ENCODE measurements at regions not wholly inside any gene's neighbourhood (a gene's known extent, or its start where the extent isn't known, plus 50 kb on each side); places are given as distances from the start of the nearest gene placed in this dataset.

DNA sequence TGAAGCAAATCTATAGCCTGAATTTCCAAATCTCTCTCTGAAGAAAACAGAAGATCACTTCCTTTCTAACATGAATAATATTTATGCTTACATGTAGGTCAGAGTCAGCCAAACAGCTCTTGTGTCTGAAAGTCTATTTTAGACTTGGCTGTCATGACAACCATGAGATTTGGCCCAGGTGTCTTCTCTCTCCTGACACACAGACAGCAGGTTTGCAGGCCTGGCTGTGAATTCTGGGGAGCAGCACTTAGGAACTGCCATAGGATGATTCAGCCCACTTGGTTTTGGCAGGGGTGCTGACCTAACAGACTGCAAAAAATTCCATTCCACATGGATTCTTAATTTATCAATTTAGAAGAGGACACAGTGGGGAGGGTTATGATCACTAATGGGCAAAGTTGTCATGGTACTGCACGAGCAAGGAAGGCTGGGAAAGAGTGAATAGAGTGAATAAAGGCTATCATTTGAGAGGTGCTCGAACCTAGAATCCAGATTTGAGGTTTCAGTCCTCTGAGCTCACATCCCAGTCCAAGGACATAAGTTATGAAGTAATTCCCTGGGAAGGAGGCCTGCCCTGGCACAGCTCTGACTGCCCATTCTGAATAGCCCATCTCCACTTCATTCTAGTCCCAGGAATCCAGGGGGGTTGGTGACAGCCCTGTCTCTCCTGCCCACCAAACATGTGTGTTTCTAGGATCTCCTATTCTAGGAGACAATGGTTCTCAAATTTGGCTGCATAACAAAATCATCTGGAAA is 453.9 kb upstream of the TRIB2 start:
- H3K36me3 Mint-ChIP-seq (ENCODE audit: low read depth): no peaks in the 10 kb centered on the region
- DNase-seq: peak; percentile 8
- no peaks in the 10 kb centered on the region; the same call in none of the 2 replicates for H3K27me3 Mint-ChIP-seq (ENCODE audit: insufficient read depth)
- H3K4me1 Mint-ChIP-seq (ENCODE audit: low read depth): peaks cover 14% of the 10 kb centered on the region
- no peaks in the 10 kb centered on the region for H3K9me3 Mint-ChIP-seq
- TF ChIP-seq CTCF (IDR thresholded peaks at IDR 0.05): no peak
- no peak overlapping the region for H3K27ac Mint-ChIP-seq
- no peak overlapping the region for H3K4me3 Mint-ChIP-seq

DNA sequence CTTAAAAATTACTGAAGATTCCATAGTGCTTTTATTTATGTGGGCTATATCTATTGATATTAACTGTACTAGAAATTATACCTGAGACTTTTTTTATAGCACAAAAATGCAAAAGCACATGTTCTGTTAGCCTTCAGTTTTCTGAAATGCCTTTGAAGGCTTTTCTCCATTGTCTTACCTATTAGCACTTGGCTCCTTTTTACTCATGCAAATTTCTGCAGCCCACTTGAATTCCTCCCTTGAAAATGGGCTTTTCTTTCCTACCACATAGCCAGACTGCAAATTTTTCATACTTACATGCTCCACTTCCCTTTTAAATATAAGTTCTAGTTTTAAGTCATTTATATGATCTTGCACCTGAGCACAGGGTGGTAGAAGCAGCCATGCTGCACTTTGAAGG is 453.0 kb upstream of the TRIB2 start:
- no peak for DNase-seq
- no peak overlapping the region for H3K4me3 Mint-ChIP-seq
- no peak overlapping the region for H3K27ac Mint-ChIP-seq
- H3K36me3 Mint-ChIP-seq (ENCODE audit: low read depth): no peaks in the 10 kb centered on the region
- H3K4me1 Mint-ChIP-seq (ENCODE audit: low read depth): peaks cover 14% of the 10 kb centered on the region
- no peaks in the 10 kb centered on the region for H3K9me3 Mint-ChIP-seq
- no peak for TF ChIP-seq CTCF (IDR thresholded peaks at IDR 0.05)
- H3K27me3 Mint-ChIP-seq (ENCODE audit: insufficient read depth): no peaks in the 10 kb centered on the region; the same call in none of the 2 replicates

GRCh38 chr2:12264146-12264545 is 452.6 kb upstream of the TRIB2 start:
- H3K36me3 Mint-ChIP-seq (ENCODE audit: low read depth): no peaks in the 10 kb centered on the region
- peaks cover 14% of the 10 kb centered on the region for H3K4me1 Mint-ChIP-seq (ENCODE audit: low read depth)
- no peak for TF ChIP-seq CTCF (IDR thresholded peaks at IDR 0.05)
- H3K9me3 Mint-ChIP-seq: no peaks in the 10 kb centered on the region
- H3K27ac Mint-ChIP-seq: no peak overlapping the region
- no peak overlapping the region for H3K4me3 Mint-ChIP-seq
- DNase-seq: no peak
- no peaks in the 10 kb centered on the region; the same call in none of the 2 replicates for H3K27me3 Mint-ChIP-seq (ENCODE audit: insufficient read depth)

- H3K4me1 Mint-ChIP-seq (ENCODE audit: low read depth): peaks cover 14% of the 10 kb centered on the region
- no peak for TF ChIP-seq CTCF (IDR thresholded peaks at IDR 0.05)
- DNase-seq: no peak
- no peak overlapping the region for H3K4me3 Mint-ChIP-seq
- no peaks in the 10 kb centered on the region; the same call in none of the 2 replicates for H3K27me3 Mint-ChIP-seq (ENCODE audit: insufficient read depth)
- no peaks in the 10 kb centered on the region for H3K36me3 Mint-ChIP-seq (ENCODE audit: low read depth)
- no peak overlapping the region for H3K27ac Mint-ChIP-seq
- H3K9me3 Mint-ChIP-seq: no peaks in the 10 kb centered on the region
Measured at GRCh38 chr2:12265646-12266045, 451.1 kb upstream of the TRIB2 start.

- DNase-seq: no peak
- no peak for TF ChIP-seq CTCF (IDR thresholded peaks at IDR 0.05)
- peaks cover 11% of the 10 kb centered on the region for H3K4me1 Mint-ChIP-seq (ENCODE audit: low read depth)
- no peaks in the 10 kb centered on the region for H3K36me3 Mint-ChIP-seq (ENCODE audit: low read depth)
- H3K9me3 Mint-ChIP-seq: no peaks in the 10 kb centered on the region
- no peak overlapping the region for H3K4me3 Mint-ChIP-seq
- no peaks in the 10 kb centered on the region; the same call in none of the 2 replicates for H3K27me3 Mint-ChIP-seq (ENCODE audit: insufficient read depth)
- no peak overlapping the region for H3K27ac Mint-ChIP-seq
Measured at GRCh38 chr2:12267042-12267441, 449.7 kb upstream of the TRIB2 start.

Data from HFFc6 (cell line).